HEK293T (cell line): ENCODE measurements at regions not wholly inside any gene's neighbourhood (a gene's known extent, or its start where the extent isn't known, plus 50 kb on each side); places are given as distances from the start of the nearest gene placed in this dataset.

ENCODE experiments used
- BHLHE40 ChIP-seq: fragments of 450-650 bp; IDR thresholded peaks from 2 replicates; pipeline ENCODE4 v1.6.1; 2016; ENCODE audit warnings: mild to moderate bottlenecking, moderate library complexity, borderline replicate concordance
- CTBP1 ChIP-seq: fragments of 450-650 bp; IDR thresholded peaks from 2 replicates; pipeline ENCODE4 v1.6.1; 2016; ENCODE audit warnings: borderline replicate concordance
- ELF4 ChIP-seq: fragments of 450-650 bp; IDR thresholded peaks from 2 replicates; pipeline ENCODE4 v1.6.1; 2017; ENCODE audit warnings: antibody characterized with exemption
- FOXA1 ChIP-seq: fragments of 450-650 bp; IDR thresholded peaks from 2 replicates; pipeline ENCODE4 v1.6.1; 2016; ENCODE audit warnings: mild to moderate bottlenecking
- FOXK2 ChIP-seq: fragments of 450-650 bp; IDR thresholded peaks from 2 replicates; pipeline ENCODE4 v1.6.1; 2016; ENCODE audit warnings: mild to moderate bottlenecking
- HDGF ChIP-seq: fragments of 450-650 bp; IDR thresholded peaks from 2 replicates; pipeline ENCODE4 v1.6.1; 2017; ENCODE audit warnings: antibody characterized with exemption, borderline replicate concordance
- L3MBTL2 ChIP-seq: fragments of 450-650 bp; conservative IDR thresholded peaks from 2 replicates; pipeline ENCODE4 v1.6.1; 2016; ENCODE audit warnings: mild to moderate bottlenecking
- PKNOX1 ChIP-seq: fragments of 450-650 bp; IDR thresholded peaks from 2 replicates; pipeline ENCODE4 v1.6.1; 2016
- SP1 ChIP-seq: fragments of 450-650 bp; IDR thresholded peaks from 2 replicates; pipeline ENCODE4 v1.6.1; 2017
- SUZ12 ChIP-seq: fragments of 450-650 bp; IDR thresholded peaks from 2 replicates; pipeline ENCODE4 v1.6.1; 2016; ENCODE audit warnings: mild to moderate bottlenecking

DNA sequence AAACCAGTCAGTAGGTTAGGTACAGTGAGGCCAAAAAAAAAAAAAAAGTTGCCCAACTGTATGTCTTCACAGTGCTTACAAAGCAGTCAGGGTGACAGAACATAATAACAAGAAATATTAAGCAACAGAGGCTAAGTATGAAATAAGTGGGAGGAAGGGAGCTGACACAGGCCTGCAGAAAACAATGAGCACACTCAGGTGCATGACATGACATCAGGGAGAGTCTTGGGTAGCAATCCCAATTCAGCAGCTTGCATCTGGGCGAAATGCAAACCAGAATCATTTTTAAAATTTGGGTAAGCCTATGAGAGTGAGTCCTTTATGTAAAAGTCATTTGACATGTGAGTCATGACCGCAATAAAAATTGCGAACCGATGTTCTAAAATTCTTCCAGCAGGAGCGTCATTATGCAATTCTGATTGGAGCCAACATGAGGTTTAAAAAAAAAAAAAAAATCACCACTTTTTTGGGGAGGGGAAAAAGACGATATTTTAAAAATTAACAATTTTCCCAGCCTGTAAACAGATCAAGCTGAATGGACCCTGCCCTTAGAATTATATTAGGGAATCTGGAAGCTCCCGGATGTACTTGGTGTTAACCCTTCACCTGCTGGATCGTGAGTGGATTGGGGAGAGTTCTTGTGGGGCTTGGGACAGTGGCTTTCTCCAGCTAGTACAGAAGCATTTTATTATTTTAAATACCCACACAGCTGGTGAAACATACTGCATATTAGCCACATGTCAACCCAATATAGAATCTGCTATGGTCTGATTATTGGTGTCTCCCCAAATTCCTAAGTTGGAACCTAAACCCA lies 127.9 kb downstream of the NPIPB5 start:
- no peak for TF ChIP-seq SP1
- no peak for TF ChIP-seq FOXK2
- no peak for TF ChIP-seq L3MBTL2
- TF ChIP-seq SUZ12 = no peak
- no peak for TF ChIP-seq FOXA1
- no peak for TF ChIP-seq HDGF
- TF ChIP-seq PKNOX1 = no peak
- no peak for TF ChIP-seq ELF4
- no peak for TF ChIP-seq BHLHE40
- no peak for TF ChIP-seq CTBP1
